Ectodermal cell (in vitro differentiated cells): ENCODE measurements at regions not wholly inside any gene's neighbourhood (a gene's known extent, or its start where the extent isn't known, plus 50 kb on each side); places are given as distances from the start of the nearest gene placed in this dataset.

Source experiments
- H3K27ac ChIP-seq: 2 replicates; pipeline ENCODE4 v1.7.0; 2013; ENCODE audit warnings: mild to moderate bottlenecking, low read depth, low read length; ENCODE audit not compliant: insufficient read depth, poor library complexity, severe bottlenecking
- H3K27me3 ChIP-seq: 2 replicates; pipeline ENCODE4 v1.7.0; 2013; ENCODE audit warnings: mild to moderate bottlenecking, low read length; ENCODE audit not compliant: insufficient read depth, control insufficient read depth, poor library complexity, severe bottlenecking
- H3K36me3 ChIP-seq: one replicate; pipeline ENCODE4 v1.7.0; 2013; ENCODE audit warnings: low read length; ENCODE audit not compliant: control insufficient read depth, insufficient read depth
- H3K4me1 ChIP-seq: one replicate; pipeline ENCODE4 v1.7.0; 2013; ENCODE audit warnings: low read length; ENCODE audit not compliant: control insufficient read depth, insufficient read depth
- H3K4me3 ChIP-seq: 2 replicates; pipeline ENCODE4 v1.7.0; 2013; ENCODE audit warnings: low read depth, low read length, control low read depth; ENCODE audit not compliant: insufficient read depth
- H3K9me3 ChIP-seq: 2 replicates; pipeline ENCODE4 v1.7.0; 2013; ENCODE audit warnings: mild to moderate bottlenecking, low read length, moderate library complexity; ENCODE audit not compliant: control insufficient read depth
- WGBS, 2 experiments: methylation state at CpG; one replicate each; pipeline ENCODE4 v1.1.7; 2013; ENCODE audit warnings: missing lambda C conversion rate in 2 of 2; 5-methylcytosine and 5-hydroxymethylcytosine counted together

GRCh38 chr20:4504814-4505213 is 181.4 kb upstream of the PRNP start:
- Histone ChIP-seq H3K27me3 (no peaks in the 10 kb centered on the region), H3K4me1 (no peaks in the 10 kb centered on the region), H3K27ac (no peak overlapping the region), H3K4me3 (no peak overlapping the region), H3K36me3 (no peaks in the 10 kb centered on the region), H3K9me3 (no peaks in the 10 kb centered on the region)
- WGBS, 2 experiments, result 84 to 89% methylated on average over 3 to 4 of the region's 4 CpGs

- H3K27me3 ChIP-seq, result no peaks in the 10 kb centered on the region
- H3K36me3 ChIP-seq, result no peaks in the 10 kb centered on the region
- H3K4me1 ChIP-seq, result no peaks in the 10 kb centered on the region
- WGBS, 2 experiments, result 67 to 91% methylated on average over 2 to 4 of the region's 4 CpGs
- no peak overlapping the region for H3K4me3 ChIP-seq
- H3K27ac ChIP-seq, result no peak overlapping the region
- no peaks in the 10 kb centered on the region for H3K9me3 ChIP-seq
Observed at GRCh38 chr20:4502756-4503155, 183.5 kb upstream of the PRNP start.

DNA sequence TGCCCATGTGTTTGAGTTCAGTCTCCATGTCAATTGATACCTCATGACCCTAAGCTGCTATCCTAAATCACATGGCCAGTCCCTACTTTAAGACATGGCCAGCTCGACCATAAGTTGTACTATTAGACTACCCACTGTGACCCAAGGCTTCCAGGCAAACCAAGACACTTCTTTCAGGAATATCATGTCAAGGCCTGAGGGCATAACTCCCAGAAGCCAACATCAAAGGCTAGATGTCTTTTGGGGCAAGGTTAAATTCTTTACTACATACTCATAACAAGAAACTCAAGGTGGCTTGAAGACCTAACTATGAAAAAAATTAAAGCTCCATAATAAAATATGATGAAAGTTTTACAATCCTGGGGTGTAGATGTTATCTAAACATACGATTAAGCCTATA is 192.9 kb upstream of the PRNP start:
- WGBS, 2 experiments, result 81 to 88% methylated on average over 1 of the region's 2 CpGs
- Histone ChIP-seq H3K4me1 (no peaks in the 10 kb centered on the region), H3K36me3 (no peaks in the 10 kb centered on the region), H3K9me3 (no peaks in the 10 kb centered on the region), H3K27ac (no peak overlapping the region), H3K4me3 (no peak overlapping the region), H3K27me3 (no peaks in the 10 kb centered on the region)

GRCh38 chr20:4491643-4492042 is 194.6 kb upstream of the PRNP start:
- 96 to 100% methylated on average over 2 of the region's 2 CpGs for WGBS, 2 experiments
- no peaks in the 10 kb centered on the region for H3K36me3 ChIP-seq
- H3K9me3 ChIP-seq, result no peaks in the 10 kb centered on the region
- H3K27ac ChIP-seq, result no peak overlapping the region
- no peaks in the 10 kb centered on the region for H3K4me1 ChIP-seq
- no peaks in the 10 kb centered on the region for H3K27me3 ChIP-seq
- H3K4me3 ChIP-seq, result no peak overlapping the region

- Histone ChIP-seq H3K27ac (no peak overlapping the region), H3K4me3 (no peak overlapping the region), H3K27me3 (no peaks in the 10 kb centered on the region), H3K4me1 (no peaks in the 10 kb centered on the region), H3K36me3 (no peaks in the 10 kb centered on the region), H3K9me3 (no peaks in the 10 kb centered on the region)
- WGBS, 2 experiments, result 72 to 73% methylated on average over 6 of the region's 6 CpGs
Observed at GRCh38 chr20:4490606-4491280, 195.5 kb upstream of the PRNP start.

DNA sequence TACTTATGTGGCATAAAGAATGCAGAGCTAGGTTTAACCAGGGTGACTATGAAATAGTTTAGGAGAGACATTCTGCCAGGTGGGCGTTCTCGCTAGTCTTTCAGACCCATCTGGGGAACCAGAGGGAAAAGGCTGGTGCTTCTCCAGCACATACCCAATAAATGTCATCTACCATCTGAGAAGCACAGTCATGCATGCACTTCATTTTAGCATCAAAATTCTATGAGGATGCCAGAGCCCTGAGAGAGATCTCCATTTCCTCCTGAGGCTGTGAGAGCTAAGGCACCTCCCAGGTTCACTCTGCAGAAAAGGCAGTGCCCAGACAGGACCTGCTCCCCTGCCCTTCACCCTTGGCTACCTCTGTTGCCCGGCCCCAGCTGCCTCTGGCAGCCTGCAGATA is 196.2 kb upstream of the PRNP start:
- H3K9me3 ChIP-seq, result no peaks in the 10 kb centered on the region
- WGBS, 2 experiments, result 95 to 96% methylated on average over 3 of the region's 3 CpGs
- H3K4me3 ChIP-seq, result no peak overlapping the region
- no peaks in the 10 kb centered on the region for H3K4me1 ChIP-seq
- H3K27me3 ChIP-seq, result no peaks in the 10 kb centered on the region
- H3K27ac ChIP-seq, result no peak overlapping the region
- no peaks in the 10 kb centered on the region for H3K36me3 ChIP-seq

DNA sequence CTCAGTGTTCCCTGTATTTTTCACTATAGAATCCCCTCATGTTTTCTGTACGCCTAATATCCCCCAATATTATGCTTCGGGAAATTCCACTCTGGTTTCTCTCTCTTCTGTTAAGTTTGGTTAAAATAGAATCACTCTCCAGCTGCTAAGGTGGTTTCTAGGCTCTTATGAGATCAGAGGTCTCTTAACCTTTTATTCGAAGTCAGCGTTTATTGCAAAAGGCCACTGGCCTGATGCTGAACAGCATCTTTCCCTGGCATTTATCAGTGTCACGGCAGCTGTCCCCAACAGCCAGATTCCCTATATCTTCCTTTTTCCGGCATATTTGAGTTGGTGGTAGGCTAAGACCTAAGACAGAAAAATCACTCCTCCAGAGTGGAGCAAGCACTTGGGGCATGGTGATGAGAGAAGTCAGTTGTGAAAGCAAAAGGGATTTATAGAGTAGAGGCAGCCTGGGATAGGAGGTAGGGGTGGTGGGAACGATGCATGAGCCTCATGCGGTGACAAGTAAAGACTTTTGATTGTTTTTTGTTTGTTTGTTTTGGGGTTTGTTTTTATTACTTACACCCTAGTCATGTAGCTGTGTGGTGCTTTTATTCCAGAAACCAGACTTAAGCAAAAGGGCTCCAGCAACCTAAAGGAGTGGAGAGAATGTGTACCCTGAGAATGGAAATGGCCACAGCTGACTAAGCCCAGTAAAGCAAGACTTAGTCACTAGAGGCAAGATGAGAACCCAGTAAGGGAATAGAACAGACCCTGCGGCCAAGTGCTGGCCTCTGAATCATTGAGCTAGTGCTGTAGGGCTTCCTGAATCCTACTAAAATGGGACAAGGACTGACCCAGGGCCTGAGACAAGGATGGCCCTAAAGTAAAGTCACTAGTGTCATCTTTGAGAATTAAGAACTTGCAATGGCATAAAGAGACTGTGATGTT is 197.6 kb upstream of the PRNP start:
- H3K27me3 ChIP-seq, result no peaks in the 10 kb centered on the region
- H3K4me3 ChIP-seq, result no peak overlapping the region
- H3K9me3 ChIP-seq, result no peaks in the 10 kb centered on the region
- 95% methylated on average over 9 of the region's 9 CpGs for WGBS, 2 experiments
- no peaks in the 10 kb centered on the region for H3K36me3 ChIP-seq
- no peak overlapping the region for H3K27ac ChIP-seq
- H3K4me1 ChIP-seq, result no peaks in the 10 kb centered on the region

- H3K4me3 ChIP-seq, result no peak overlapping the region
- no peaks in the 10 kb centered on the region for H3K9me3 ChIP-seq
- 94 to 96% methylated on average over 5 of the region's 5 CpGs for WGBS, 2 experiments
- no peaks in the 10 kb centered on the region for H3K27me3 ChIP-seq
- no peaks in the 10 kb centered on the region for H3K4me1 ChIP-seq
- no peak overlapping the region for H3K27ac ChIP-seq
- no peaks in the 10 kb centered on the region for H3K36me3 ChIP-seq
Observed at GRCh38 chr20:4484379-4484997, 201.8 kb upstream of the PRNP start.

DNA sequence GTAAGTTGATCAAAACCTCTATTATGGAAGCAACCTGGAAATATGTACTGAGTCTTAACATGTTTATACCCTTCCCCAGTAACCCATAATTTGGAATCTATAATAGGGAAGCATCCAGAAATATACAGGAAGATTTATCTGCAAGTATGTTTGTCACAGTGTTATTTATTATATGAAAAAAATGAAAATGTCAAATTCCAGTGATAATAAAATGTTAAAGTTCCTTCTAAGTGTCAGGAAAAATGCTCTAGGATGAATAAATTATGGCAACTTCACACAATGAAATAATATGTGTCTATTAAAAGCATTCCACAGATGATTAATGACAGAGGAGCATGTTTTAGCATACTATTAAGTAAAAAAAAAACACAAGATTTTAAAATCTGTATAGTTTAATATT is 202.3 kb upstream of the PRNP start:
- Histone ChIP-seq H3K9me3 (no peaks in the 10 kb centered on the region), H3K4me1 (no peaks in the 10 kb centered on the region), H3K27me3 (no peaks in the 10 kb centered on the region), H3K27ac (no peak overlapping the region), H3K4me3 (no peak overlapping the region), H3K36me3 (no peaks in the 10 kb centered on the region)

GRCh38 chr20:4483486-4483885 is 202.8 kb upstream of the PRNP start:
- Histone ChIP-seq H3K27ac (no peak overlapping the region), H3K27me3 (no peaks in the 10 kb centered on the region), H3K36me3 (no peaks in the 10 kb centered on the region), H3K4me1 (no peaks in the 10 kb centered on the region), H3K4me3 (no peak overlapping the region), H3K9me3 (no peaks in the 10 kb centered on the region)
- WGBS, 2 experiments, result 74 to 86% methylated on average over 2 of the region's 2 CpGs
